RWPE2 (cell line): ENCODE measurements at regions not wholly inside any gene's neighbourhood (a gene's known extent, or its start where the extent isn't known, plus 50 kb on each side); places are given as distances from the start of the nearest gene placed in this dataset.

Experiments used
- ATAC-seq: fragments of 200-7000 bp; cut with Tn5 transposase; 3 replicates; pipeline ENCODE4 v1.9.1; 2021; ENCODE audit warnings: low read depth
- DNase-seq: peaks from one replicate; pipeline ENCODE4 v3.0.0-alpha.2; 2020; ENCODE audit warnings: low spot score
- H3K27ac ChIP-seq: fragments of 450-650 bp; 2 replicates; pipeline ENCODE4 v1.5.1; 2017; ENCODE audit warnings: mild to moderate bottlenecking; ENCODE audit not compliant: poor library complexity, severe bottlenecking
- H3K27me3 ChIP-seq: fragments of 250-450 bp; sonication (Bioruptor Pico); 2 replicates; pipeline ENCODE4 v1.5.1; 2021; ENCODE audit warnings: mild to moderate bottlenecking, moderate library complexity; ENCODE audit not compliant: insufficient read depth, poor library complexity, severe bottlenecking
- H3K36me3 ChIP-seq: fragments of 250-450 bp; sonication (Bioruptor Pico); 2 replicates; pipeline ENCODE4 v1.5.1; 2020; ENCODE audit warnings: low read depth, mild to moderate bottlenecking, moderate library complexity
- H3K4me1 ChIP-seq: fragments of 250-450 bp; sonication (Bioruptor Pico); 2 replicates; pipeline ENCODE4 v1.5.1; 2021; ENCODE audit warnings: mild to moderate bottlenecking, moderate library complexity; ENCODE audit not compliant: insufficient read depth, poor library complexity, severe bottlenecking
- H3K4me3 ChIP-seq: fragments of 250-450 bp; sonication (Bioruptor Pico); 2 replicates; pipeline ENCODE4 v1.5.1; 2021; ENCODE audit warnings: mild to moderate bottlenecking, moderate library complexity; ENCODE audit not compliant: severe bottlenecking
- H3K9me3 ChIP-seq: fragments of 250-450 bp; sonication (Bioruptor Pico); 2 replicates; pipeline ENCODE4 v1.5.1; 2021; ENCODE audit warnings: mild to moderate bottlenecking, moderate library complexity; ENCODE audit not compliant: severe bottlenecking
- CTCF ChIP-seq: fragments of 450-650 bp; IDR thresholded peaks from one replicate; pipeline ENCODE4 v1.5.1; 2017; ENCODE audit warnings: mild to moderate bottlenecking, moderate library complexity; ENCODE audit not compliant: poor library complexity, severe bottlenecking

GRCh38 chr7:69399401-69399800 is 198.9 kb upstream of the AUTS2 start:
- Histone ChIP-seq H3K36me3 (no peaks in the 10 kb centered on the region), H3K9me3 (no peaks in the 10 kb centered on the region), H3K4me3 (no peak overlapping the region), H3K27me3 (no peaks in the 10 kb centered on the region), H3K27ac (no peak overlapping the region), H3K4me1 (no peaks in the 10 kb centered on the region)
- no peak for TF ChIP-seq CTCF
- DNase-seq, result no peak
- no peak for ATAC-seq

DNA sequence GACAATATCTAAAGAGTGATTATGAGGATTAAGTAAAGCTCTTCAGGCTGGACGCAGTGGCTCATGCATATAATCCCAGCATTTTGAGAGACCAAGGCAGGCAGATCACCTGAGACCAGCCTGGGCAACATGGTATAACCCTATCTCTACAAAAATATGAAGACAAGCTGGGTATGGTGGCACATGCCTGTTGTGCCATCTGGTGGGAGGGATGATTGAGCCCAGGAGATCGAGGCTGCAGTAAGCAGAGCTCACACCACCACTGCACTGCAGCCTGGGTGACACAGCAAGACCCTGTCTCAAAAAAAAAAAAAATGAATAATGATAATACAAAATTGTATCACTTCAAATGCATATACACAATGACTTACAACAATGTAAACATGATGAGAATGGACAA is 195.6 kb upstream of the AUTS2 start:
- no peak overlapping the region for H3K4me3 ChIP-seq
- H3K27me3 ChIP-seq, result no peaks in the 10 kb centered on the region
- H3K4me1 ChIP-seq, result no peaks in the 10 kb centered on the region
- H3K27ac ChIP-seq, result no peak overlapping the region
- ATAC-seq (no peak), DNase-seq (no peak)
- no peak for TF ChIP-seq CTCF
- H3K9me3 ChIP-seq, result peaks cover 2% of the 10 kb centered on the region
- H3K36me3 ChIP-seq, result no peaks in the 10 kb centered on the region

DNA sequence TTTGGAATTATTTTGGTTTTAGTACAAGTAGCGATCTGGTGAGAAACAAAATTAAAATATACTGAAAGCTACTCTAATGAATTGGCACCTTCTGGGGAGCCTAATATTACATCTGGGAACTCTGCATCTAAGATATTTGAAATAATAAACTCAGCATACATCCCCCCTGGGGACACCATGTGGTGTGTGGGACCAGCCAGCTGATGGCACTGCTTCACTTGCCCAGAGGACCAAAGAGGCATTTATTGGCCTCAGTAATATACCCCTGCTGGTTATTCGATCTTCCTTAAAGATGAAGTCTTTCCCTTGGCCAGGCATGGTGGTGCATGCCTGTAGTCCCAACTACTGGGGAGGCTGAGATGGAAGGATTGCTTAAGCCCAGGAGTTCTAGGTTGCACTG is 195.1 kb upstream of the AUTS2 start:
- Histone ChIP-seq H3K4me3 (no peak overlapping the region), H3K27ac (no peak overlapping the region), H3K9me3 (peaks cover 2% of the 10 kb centered on the region), H3K36me3 (no peaks in the 10 kb centered on the region), H3K4me1 (no peaks in the 10 kb centered on the region), H3K27me3 (no peaks in the 10 kb centered on the region)
- ATAC-seq, result no peak
- no peak for DNase-seq
- TF ChIP-seq CTCF, result no peak

DNA sequence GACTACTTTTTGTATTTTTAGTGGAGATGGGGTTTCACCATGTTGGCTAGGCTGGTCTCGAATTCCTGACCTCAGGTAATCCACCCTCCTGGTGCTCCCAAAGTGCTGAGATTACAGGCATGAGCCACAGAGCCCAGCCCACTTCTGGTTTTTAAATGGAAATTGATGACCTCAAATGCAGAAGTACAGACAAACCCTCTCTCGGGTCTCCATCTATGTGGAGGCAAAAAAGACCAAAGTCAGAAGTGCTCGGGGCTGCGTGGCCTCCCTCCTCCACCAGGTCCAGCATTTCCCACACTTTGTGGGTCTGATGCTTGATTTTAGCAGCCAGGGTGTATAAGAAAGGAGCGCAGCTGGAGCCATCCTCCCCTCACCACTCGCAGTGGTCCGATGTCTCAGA is 187.3 kb upstream of the AUTS2 start:
- no peak for TF ChIP-seq CTCF
- Histone ChIP-seq H3K4me1 (no peaks in the 10 kb centered on the region), H3K27ac (no peak overlapping the region), H3K4me3 (no peak overlapping the region), H3K36me3 (no peaks in the 10 kb centered on the region), H3K27me3 (no peaks in the 10 kb centered on the region), H3K9me3 (peaks cover 1% of the 10 kb centered on the region)
- ATAC-seq, result no peak
- no peak for DNase-seq

DNA sequence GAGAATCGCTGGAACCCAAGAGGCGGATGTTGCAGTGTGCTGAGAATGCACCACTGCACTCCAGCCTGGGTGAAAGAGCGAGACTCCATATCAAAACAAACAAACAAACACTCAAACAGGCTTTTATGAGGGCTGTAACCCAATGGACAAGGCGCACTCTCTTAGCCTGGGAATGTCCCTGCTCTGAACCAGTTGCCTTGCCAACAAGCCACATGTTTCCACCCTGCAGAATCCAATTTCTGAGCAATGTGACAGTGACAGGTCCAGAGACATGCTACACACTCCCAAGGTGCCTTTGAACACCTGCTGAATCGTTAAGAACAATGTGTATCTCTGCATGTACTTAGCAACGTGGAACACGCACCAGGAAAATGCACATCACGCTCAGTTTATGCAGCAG is 186.8 kb upstream of the AUTS2 start:
- Histone ChIP-seq H3K27ac (no peak overlapping the region), H3K4me1 (no peaks in the 10 kb centered on the region), H3K36me3 (no peaks in the 10 kb centered on the region), H3K9me3 (no peaks in the 10 kb centered on the region), H3K27me3 (no peaks in the 10 kb centered on the region), H3K4me3 (no peak overlapping the region)
- no peak for TF ChIP-seq CTCF
- no peak for ATAC-seq
- no peak for DNase-seq
